Suppressor macrophage treated with lipopolysaccharide for 4 hours (primary cell): ENCODE measurements at regions not wholly inside any gene's neighbourhood (a gene's known extent, or its start where the extent isn't known, plus 50 kb on each side); places are given as distances from the start of the nearest gene placed in this dataset.

ENCODE experiments used
- DNase-seq: peaks from one replicate; pipeline ENCODE4 v3.0.0-alpha.2; 2020

DNA sequence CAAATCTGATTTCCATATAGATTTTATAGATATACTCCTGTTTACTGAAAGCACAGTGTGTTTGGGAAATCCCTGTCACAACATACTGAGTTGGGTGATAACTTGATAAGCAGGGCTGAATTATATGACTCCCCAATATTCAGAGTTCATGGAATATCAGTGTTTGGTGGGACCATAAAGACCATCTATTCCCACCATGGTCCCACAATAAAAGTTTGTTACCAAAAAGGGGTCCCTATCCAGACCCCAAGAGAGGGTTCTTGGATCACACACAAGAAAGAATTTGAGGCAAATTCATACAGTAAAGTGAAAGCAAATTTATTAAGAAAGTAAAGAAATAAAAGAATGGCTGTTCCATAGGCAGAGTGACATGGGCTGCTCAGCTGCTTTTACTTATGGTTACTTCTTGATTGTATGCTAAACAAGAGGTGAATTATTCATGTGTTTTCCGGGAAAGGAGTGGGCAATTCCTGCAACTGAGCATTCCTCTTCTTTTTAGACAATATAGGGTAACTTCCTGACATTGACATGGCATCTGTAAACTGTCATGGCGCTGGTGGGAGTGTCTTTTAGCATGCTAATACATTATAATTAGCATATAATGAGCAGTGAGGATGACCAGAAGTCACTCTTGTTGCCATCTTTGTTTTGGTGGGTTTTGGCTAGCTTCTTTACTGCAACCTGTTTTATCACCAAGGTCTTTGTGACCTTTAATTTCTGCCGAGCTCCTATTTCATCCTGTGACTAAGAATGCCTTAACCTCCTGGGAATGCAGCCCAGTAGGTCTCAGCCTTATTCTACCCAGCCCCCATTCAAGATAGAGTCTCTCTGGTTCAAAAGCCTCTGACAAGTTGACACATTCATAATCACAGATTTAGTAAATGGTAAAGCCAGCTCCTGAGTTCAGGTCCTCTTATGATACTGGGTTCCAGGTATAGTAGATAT is 240.6 kb upstream of the PDGFD start:
- no peak for DNase-seq

DNA sequence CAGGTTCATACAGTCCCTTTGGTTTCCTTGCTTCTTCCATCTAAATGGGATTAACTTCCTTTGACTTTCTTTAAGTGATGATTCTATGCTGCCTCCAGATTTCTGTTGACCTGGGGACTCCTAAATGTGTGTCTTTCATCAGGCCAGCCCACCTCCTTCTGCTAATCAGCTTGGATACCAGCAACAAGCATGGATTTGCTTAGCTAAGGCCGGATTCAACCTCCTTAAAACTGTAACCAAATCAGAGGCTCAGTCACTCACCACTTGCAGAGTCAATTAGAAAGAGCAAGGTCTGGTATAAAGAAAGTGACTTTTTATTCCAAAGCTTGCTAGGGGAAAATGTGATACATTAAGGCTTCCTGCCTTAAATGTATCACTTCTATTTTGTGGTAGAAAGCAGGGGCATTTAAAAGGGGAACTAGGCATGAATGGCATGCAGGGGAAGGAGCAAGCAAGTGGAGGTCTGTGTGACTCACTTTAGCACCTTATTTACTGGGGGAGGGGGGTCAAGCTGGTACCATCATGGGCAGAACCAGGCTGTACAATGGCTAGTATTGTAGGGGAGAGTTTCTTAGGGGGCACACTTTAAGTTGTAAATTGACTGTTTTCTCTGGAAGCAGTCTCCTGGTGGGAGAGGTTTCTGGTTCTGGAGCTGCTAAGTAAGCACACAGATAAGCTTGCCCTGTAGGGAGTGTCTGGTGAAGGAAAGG is 239.0 kb upstream of the PDGFD start:
- no peak for DNase-seq

DNA sequence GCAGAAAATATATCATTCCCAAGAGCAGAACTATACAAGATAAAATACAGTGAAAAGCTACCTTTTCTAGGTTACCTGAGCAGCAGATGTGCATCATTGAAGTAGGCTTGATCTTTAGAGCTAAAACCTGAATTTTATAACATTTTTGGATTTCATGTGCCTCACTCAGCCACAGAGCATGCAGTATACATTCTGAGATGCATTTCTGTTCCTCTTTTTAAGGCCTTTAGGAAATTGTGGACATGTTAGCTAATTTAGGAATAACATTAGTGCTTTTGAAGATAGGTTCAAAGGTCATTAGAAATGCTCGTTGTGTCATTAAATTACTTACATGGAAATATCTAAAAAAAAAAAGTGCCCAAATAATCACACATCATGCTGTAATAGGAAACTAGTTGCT is 230.6 kb upstream of the PDGFD start:
- no peak for DNase-seq

DNA sequence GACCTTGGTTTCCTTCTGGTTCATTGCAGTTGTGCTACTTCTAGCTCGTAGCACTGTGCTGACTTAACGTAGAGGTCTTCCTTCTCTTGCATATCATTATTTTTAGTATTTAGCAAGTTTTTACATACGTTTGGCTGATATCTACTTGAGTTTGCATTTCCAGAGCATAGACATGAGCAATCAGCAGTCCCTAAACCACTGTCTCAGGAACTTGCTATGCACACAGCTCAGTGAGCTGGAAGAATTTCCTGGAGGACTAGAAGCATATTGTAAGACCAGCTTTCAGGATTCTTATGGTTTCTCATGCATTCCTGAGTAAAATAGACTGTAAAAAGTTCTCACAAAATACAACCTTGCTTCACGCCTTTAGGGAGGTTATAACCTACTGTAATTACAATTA is 226.7 kb upstream of the PDGFD start:
- no peak for DNase-seq

DNA sequence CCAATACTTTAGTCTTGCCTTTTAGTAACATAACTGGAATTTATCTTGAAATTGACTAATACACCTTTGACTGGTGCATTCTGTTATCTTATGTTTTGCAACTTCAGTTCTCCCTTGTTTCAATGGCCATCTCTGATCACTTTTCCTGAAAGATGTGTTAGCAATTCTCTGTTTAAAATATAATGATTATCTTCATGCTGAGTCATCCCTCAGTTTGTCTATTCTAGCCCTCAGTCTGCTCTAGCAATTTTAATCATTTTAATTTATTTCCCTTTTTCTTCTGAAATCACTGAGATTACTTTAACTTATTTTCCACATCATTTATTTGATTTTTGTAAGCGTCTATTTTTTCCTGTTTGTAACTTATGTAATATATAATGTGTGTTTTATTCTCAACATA is 221.9 kb upstream of the PDGFD start:
- no peak for DNase-seq

DNA sequence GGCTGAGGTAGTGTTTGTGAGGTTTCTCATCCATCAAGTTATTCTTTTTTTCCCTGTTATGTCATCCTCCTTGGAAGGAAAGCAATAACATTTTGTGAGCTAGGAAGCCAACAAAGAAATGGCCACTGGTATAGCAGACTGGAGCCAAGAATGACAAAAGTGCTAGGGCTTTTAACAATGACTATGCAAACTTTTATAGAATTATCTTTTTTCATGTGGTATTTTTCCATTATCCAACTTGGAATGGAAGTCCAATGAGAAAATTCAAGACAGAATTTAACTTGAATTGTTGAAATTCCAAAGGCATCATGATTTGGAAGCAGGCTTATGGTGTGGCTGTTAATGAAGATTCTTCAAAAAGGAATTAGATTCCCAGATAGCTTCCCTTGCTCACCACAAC is 216.4 kb upstream of the PDGFD start:
- no peak for DNase-seq

DNA sequence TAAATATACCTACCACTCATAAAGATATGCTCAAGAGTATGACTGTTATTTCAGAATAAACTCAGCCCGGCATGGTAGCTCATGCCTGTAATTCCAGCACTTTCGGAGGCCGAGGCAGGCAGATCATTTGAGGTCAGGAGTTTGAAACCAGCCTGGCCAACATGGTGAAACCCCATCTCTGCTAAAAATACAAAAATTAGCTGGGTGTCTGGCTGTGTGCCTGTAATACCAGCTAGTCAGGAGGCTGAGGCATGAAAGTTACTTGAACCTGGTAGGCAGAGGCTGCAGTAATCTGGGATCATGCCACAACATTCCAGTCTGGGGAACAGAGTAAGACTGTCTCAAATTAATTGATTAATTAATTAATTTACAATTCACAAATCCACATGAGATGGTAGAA is 208.2 kb upstream of the PDGFD start:
- DNase-seq, result no peak

DNA sequence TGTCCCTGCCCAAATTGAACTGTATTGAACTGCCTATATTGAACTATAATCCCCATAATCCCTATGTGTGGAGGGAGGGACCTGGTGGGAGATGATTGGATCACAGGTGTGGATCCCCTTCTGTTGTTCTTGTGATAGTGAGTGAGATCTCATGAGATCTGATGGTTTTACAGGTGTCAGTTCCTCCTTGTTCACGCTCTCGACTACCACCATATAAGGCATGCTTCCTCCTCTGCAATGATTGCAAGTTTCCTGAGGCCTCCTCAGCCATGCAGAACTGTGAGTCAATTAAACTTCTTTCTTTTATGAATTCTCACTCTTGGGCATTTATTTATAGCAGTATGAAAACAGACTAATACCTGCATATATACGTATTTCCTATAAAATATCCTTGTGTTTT is 206.5 kb upstream of the PDGFD start:
- no peak for DNase-seq

DNA sequence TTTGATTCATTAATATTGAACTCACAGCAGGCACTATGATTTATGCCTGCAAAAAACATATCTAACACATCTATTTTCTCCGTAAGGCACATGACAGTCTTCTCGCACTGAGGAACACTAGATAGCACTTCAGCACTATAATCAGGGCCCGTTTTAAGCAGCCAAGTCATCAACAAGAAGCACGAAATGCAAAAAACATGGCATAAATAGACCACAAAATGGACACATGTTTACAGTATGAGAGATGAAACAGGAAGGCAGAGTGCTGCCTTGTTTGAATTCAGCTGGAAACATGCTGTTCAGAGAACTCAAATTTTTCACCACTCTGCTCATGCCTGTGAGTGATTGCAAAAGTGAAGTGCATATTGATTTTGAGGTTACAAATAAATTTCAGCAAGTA is 205.8 kb upstream of the PDGFD start:
- no peak for DNase-seq

DNA sequence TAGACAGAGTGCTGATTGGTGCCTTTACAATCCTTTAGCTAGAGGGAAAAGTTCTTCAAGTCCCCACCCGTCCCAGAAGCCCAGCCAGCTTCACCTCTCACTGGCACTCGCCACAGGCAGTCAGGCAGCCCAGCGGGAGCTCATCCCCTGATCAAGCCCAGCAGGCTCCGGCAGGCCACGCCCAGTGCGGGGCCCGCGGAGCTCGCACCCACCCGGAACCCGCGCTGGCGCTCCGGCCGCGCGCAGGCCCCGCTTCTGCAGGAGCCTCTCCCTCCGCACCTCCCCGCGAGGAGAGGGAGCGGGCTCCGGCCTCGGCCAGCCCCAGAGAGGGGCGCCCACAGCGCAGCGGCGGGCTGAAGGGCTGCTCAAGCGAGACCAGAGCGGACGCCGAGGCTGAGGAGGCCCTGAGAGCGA is 202.4 kb upstream of the PDGFD start:
- DNase-seq, result no peak

DNA sequence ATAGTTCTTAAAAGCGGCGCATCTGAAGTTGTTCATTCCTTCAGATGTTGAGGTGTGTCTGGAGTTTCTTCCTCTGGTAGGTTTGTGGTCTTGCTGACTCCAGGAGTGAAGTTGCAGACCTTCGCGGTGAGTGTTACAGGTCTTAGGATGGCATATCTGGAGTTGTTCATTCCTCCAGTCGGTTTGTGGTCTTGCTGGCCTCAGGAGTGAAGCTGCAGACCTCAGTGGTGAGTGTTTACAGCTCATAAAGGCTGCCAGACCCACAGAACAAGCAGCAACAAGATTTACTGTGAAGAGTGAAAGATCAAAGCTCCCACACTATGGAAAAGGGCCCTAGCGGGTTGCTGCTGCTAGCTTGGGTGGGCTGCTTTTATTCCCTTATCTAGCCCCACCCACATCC is 201.7 kb upstream of the PDGFD start:
- no peak for DNase-seq

DNA sequence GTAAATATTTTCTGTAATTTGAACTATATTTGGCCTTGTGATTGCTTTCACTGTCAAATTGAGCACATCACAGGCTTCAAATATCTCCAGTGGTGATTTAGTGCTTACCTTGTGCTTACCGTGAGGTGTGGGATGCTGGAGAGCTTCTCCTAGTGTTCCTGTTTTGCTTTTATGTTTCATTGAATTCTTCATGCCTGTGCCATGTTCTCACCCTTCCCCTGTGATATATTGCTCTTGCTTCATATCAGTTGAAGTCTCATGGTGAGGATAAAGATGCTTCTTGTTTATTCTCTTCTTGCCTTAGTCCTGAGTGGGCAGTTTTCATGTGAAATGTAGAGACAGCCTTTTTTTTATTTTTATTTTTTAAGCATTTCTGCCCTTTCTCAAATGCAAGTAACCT is 198.0 kb upstream of the PDGFD start:
- DNase-seq, result no peak

DNA sequence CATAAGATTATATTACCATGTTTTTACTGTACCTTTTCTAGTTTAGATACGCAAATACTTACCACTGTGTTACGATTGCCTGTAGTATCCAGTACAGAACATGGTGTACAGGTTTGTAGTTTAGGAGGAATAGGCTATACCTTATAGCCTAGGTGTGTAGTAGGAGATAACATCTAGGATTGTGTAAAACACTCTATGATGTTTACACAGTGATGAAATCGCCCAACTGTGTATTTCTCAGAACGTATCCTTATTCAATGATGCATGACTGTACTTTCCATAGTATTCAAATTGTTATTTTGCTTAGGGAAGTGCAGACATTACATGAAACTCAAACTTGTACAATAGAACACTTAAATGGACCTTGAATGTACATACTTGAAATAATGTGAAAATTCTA is 188.1 kb upstream of the PDGFD start:
- no peak for DNase-seq

DNA sequence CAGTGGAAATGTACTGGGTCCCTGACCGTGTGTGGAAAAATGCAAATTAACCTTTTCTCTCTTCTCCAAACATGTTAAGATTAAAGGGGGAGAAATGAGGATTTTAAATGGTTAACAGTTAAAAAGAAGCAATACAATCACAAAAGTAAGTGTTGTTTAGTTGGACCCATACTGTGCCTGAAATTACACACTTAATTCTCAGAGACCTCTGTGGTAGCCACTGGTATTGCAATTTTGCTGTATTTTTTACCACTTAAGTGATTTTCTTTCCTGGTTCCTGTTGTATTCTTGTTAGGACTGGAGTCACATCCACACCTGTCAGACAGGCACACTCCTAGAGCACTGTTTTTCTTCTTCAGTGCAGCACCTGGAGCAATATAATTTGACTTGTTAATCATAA is 179.6 kb upstream of the PDGFD start:
- no peak for DNase-seq

DNA sequence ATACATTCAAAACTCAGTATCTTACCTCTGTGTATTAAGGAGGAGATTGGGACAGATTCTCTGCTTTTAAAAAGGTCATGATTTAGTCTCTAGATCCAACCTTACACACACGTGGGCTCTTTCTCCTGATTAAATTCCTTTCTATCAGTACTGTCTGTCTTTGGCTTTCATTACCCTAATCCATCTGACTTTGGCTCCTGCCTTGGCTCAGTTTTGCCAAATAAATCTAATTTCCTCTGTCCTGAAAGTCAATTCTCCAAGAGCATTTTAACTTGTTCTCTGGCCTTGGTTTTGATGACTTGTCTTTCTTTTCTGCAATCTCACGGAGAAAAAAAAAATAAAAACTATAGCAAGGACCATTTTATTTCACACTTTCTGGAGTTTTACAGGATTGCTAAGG is 176.6 kb upstream of the PDGFD start:
- no peak for DNase-seq

DNA sequence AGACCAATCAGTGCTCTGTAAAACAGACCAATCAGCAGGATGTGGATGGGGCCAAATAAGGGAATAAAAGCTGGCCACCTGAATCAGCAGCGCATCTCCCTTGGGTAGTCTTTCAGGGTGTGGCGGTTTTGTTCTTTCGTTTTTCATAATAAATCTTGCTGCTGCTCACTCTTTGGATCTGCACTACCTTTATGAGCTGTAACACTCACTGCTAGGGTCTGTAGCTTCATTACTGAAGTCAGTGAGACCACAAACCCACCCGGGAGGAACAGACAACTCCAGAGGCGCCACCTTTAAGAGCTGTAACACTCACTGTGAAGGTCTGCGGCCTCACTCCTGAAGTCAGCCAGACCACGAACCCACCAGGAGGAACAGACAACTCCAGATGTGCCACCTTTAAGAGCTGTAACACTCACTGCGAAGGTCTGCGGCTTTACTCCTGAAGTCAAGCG is 175.5 kb upstream of the PDGFD start:
- DNase-seq, result no peak

DNA sequence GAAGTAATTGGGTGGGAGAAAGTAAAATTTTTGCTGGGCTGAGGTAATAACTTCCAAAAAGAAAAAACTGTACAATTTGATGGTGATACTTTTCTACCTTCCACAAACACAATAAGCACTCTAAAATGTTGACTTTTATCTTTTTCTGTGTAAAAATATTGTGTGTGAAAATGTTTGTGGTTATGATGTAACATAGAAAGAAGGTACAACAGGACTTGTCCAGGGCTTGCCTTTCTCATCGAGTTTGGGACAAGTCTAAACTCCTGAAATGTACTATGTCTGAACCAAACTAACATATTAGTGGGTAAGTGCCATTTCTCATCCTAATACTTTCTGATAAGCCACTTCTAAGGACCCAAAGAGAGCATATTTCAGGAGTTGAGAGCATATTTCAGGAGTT is 174.2 kb upstream of the PDGFD start:
- no peak for DNase-seq

DNA sequence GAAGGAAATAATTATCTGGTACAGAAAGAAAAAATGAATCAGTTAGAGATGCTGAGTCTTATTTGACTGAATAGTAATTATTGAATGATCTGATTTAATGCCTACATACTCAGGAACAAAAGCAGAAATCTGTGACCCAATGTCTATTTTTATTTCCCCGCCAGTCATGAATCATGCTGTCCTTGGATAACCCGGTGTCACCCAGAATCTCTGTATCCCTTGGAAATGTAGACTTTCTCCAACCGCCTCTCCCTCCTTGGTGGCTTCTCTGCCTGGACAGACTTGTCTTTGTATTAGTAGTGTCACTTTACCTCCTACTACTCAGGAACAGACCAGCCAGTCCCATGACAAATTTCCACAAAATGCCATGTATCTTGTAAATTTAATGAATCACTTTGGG is 173.3 kb upstream of the PDGFD start:
- no peak for DNase-seq

DNA sequence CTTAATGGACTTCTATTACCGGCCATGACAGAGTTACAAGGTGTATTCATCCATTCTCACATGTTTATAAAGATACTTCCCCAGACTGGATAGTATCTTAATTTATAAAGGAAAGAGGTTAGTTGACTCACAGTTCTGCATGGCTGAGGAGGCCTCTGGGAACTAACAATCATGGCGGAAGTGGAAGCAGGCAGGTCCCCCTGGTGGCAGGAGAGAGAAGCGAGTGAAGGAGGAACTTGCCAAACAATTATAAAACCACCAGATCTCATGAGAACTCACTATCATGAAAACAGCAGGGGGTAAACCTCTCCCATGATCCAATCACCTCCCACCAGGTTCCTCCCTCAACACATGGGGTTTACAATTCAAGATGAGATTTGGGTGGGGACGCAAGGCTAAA is 170.0 kb upstream of the PDGFD start:
- DNase-seq, result peak; percentile 12

DNA sequence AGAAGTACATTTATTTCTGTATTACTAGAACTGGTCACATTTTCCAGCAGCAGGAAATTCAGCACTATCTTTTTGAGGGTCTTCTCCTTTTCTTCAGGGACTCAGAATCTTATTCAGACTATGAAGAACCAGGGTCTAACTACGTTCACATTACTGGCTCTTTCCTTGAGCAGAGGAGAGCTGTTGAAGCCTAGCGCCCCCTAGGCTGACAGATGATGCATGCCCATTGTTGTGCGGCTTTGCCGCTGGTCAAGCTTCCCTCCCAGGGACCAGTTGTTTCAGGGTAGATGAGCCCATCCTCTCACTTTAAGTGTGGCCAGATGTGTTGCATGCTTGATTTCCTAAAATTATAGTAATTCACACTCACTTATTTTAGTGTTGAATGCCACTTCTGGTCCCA is 168.2 kb upstream of the PDGFD start:
- peak; percentile 1 for DNase-seq

DNA sequence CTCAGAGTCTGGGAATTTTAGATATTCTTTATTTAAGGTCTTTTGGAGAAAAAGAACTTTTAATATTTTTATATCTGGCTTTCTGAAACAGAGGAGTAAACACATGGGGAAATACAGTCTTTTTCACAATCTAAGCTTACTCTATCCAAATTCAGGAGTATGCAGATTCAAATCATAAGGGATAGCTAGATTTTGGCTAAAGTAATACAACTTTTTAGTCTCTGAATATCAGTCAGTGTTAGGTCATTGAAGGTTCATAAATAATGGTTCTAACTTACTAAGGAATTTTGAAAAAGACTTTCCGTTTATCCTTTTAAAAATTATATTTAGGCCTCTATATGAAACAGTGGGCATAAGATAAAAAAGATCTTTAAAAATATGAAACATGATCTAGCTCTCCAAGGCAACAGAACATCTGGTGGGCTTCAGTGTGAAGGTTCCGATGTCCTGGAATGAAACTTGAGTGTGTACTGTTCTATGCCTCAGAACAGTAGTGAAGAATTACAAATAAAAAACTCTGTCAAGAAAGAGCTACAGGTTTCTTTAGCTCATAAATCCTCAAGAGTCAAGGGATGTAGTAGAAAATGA is 165.2 kb upstream of the PDGFD start:
- DNase-seq, result no peak

DNA sequence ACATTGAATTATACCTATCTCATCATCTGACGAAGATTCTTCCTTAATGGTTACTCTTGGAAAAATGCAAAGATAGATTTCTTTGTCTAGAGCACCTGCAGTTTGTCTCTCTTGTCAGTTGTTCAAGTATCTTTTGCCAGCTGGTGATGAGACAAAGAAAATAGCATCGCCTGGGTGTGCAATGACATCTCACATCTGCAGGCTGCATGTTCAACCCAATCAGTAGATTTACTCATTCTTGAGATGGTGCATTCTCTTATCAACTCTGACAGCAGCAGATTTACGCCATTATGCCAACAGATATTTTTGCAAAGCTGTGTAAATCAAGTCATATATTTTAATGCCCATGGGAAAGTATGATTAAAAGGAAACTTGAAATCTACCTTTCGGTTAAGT is 164.6 kb upstream of the PDGFD start:
- DNase-seq, result no peak

DNA sequence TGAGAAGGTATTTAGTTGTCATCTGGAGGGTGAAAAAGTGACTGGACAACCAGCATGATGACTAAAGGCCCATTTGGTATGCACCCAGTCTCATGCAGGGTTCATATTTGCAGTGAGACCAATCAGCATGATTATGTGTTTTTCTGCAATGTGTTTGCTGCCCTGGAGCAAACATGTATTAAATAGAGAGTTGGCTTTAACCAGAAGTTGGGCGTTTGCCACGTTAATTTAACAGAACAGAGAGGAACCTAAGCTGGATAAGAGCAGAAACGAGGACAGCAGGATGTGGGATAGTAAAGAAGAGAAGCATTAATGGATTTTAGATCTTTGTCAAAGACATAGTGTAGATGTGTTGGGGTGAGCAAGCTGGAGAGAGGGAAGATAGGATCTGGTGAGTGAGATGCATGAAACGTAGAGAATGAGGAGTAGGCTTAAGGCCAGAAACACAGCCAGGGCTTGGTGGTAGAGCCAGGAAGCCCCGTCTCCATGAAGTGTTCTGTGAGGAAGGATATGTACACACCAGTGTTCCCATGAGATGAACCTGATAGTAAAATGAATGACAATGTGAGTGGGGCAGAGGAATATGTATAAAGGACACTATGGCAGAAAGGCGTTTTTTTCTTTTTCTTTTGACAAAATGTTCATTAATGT is 164.0 kb upstream of the PDGFD start:
- DNase-seq, result no peak

DNA sequence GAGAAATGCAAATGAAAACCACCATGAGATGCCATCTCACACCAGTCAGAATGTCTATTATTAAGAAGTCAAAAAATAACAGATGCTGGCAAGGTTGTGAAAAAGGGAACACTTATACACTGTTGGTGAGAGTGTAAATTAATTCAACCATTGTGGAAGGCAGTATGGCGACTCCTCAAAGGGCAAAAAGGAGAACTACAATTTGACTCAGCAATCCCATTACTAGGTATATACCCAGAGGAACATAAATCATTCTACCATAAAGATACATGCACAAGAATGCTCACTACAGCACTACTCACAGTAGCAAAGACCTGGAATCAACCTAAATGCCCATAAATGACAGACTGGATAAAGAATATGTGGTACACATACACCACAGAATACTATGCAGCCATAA is 161.1 kb upstream of the PDGFD start:
- DNase-seq, result no peak
